Upper lobe of right lung (tissue), 1 donor: ENCODE measurements at regions not wholly inside any gene's neighbourhood (a gene's known extent, or its start where the extent isn't known, plus 50 kb on each side); places are given as distances from the start of the nearest gene placed in this dataset.
"Not testable (repeated sequence)": the region's sequence is repeated elsewhere in the genome, so short reads cannot be mapped to it uniquely, and the experiment has no call there.

Experiments used
- ATAC-seq: fragments of 200-7000 bp; cut with Tn5 transposase; one replicate; pipeline ENCODE4 v1.9.1; 2020; ENCODE audit warnings: mild to moderate bottlenecking, moderate library complexity
- DNase-seq: peaks from one replicate; pipeline ENCODE4 v3.0.0-alpha.2; 2020
- H3K27ac ChIP-seq: fragments of 200-600 bp; one replicate; pipeline ENCODE4 v1.8.0; 2022
- H3K27me3 ChIP-seq: fragments of 200-600 bp; one replicate; pipeline ENCODE4 v1.8.0; 2022; ENCODE audit warnings: mild to moderate bottlenecking
- H3K36me3 ChIP-seq: fragments of 200-600 bp; one replicate; pipeline ENCODE4 v1.8.0; 2022
- H3K4me1 ChIP-seq: fragments of 200-600 bp; one replicate; pipeline ENCODE4 v1.8.0; 2022
- H3K4me3 ChIP-seq: fragments of 200-600 bp; one replicate; pipeline ENCODE4 v1.8.0; 2022; ENCODE audit warnings: mild to moderate bottlenecking
- H3K9me3 ChIP-seq: fragments of 200-600 bp; one replicate; pipeline ENCODE4 v1.8.0; 2022
- intact Hi-C: fragments of 100-400 bp; cut with DNase I; formaldehyde crosslinking; loops from one replicate; pipeline ENCODE4 v1.11.0; 2022
- TF ChIP-seq, protein P1 (sequence below): fragments of 200-600 bp; IDR thresholded peaks from one replicate; pipeline ENCODE4 v1.8.0; 2022; ENCODE audit warnings: antibody characterized with exemption
- donor health status: DM: no; HTN: yes; CAD: no; lungs with severe emphysema.

DNA sequence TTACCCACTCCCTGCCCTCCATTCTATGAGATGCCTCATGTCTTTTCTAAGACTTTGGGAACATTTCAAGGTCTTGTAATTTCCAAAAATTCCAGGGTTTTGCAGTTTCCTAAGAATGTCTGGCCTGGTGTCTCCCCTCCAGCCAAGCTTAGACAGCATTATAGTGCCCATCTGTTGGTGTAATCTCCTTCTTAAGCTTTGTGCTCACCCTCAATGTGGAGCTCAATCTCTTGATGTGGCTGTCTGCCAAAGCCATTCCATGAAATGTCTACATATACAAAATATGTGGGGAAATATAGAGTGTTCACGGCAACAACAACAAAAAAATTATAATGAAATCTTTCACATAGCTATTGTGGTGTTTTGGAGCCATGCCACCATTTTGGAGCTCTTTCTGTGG, 558.4 kb downstream of the PIK3C3 start:
- H3K27me3 ChIP-seq: no peaks in the 10 kb centered on the region
- no peak for ATAC-seq
- intact Hi-C loops: no loop called here
- H3K9me3 ChIP-seq: no peaks in the 10 kb centered on the region
- H3K4me1 ChIP-seq: no peaks in the 10 kb centered on the region
- H3K4me3 ChIP-seq: no peak overlapping the region
- no peak for DNase-seq
- H3K27ac ChIP-seq: no peak overlapping the region
- H3K36me3 ChIP-seq: no peaks in the 10 kb centered on the region
- TF ChIP-seq, protein P1, sequence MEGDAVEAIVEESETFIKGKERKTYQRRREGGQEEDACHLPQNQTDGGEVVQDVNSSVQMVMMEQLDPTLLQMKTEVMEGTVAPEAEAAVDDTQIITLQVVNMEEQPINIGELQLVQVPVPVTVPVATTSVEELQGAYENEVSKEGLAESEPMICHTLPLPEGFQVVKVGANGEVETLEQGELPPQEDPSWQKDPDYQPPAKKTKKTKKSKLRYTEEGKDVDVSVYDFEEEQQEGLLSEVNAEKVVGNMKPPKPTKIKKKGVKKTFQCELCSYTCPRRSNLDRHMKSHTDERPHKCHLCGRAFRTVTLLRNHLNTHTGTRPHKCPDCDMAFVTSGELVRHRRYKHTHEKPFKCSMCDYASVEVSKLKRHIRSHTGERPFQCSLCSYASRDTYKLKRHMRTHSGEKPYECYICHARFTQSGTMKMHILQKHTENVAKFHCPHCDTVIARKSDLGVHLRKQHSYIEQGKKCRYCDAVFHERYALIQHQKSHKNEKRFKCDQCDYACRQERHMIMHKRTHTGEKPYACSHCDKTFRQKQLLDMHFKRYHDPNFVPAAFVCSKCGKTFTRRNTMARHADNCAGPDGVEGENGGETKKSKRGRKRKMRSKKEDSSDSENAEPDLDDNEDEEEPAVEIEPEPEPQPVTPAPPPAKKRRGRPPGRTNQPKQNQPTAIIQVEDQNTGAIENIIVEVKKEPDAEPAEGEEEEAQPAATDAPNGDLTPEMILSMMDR: no peak

GRCh38 chr18:42514512-42514911, 559.5 kb downstream of the PIK3C3 start:
- DNase-seq: no peak
- intact Hi-C loops: no loop called here
- no peaks in the 10 kb centered on the region for H3K9me3 ChIP-seq
- H3K4me3 ChIP-seq: no peak overlapping the region
- H3K27ac ChIP-seq: no peak overlapping the region
- no peaks in the 10 kb centered on the region for H3K27me3 ChIP-seq
- ATAC-seq: no peak
- no peaks in the 10 kb centered on the region for H3K36me3 ChIP-seq
- no peaks in the 10 kb centered on the region for H3K4me1 ChIP-seq
- TF ChIP-seq, protein P1: no peak

DNA sequence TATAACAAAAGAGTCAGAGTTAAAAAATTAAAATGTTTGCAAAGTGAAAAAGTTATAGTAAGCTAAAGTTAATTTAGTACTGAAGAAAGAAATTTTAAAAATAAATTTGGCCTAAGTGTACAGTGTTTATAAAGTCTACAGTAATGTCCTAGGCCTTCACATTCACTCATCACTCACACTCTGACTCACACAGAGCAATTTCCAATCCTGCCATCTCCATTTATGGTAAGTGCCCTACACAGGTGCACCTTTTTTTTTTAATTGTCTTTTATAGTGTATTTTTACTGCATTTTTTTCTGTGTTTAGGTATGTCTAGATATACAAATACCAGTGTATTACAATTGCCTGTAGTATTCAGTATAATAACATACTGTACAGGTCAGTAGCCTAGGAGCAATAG, 562.9 kb downstream of the PIK3C3 start:
- H3K36me3 ChIP-seq: no peaks in the 10 kb centered on the region
- H3K4me1 ChIP-seq: no peaks in the 10 kb centered on the region
- H3K27me3 ChIP-seq: no peaks in the 10 kb centered on the region
- intact Hi-C loops: no loop called here
- no peak overlapping the region for H3K4me3 ChIP-seq
- DNase-seq (no peak), ATAC-seq (no peak)
- TF ChIP-seq, protein P1: no peak
- no peaks in the 10 kb centered on the region for H3K9me3 ChIP-seq
- no peak overlapping the region for H3K27ac ChIP-seq

GRCh38 chr18:42518331-42518730, 563.3 kb downstream of the PIK3C3 start:
- H3K4me3 ChIP-seq, DNase-seq, H3K27me3 ChIP-seq, H3K27ac ChIP-seq, intact Hi-C loops, H3K4me1 ChIP-seq, ATAC-seq, H3K36me3 ChIP-seq, H3K9me3 ChIP-seq: not testable (repeated sequence)

DNA sequence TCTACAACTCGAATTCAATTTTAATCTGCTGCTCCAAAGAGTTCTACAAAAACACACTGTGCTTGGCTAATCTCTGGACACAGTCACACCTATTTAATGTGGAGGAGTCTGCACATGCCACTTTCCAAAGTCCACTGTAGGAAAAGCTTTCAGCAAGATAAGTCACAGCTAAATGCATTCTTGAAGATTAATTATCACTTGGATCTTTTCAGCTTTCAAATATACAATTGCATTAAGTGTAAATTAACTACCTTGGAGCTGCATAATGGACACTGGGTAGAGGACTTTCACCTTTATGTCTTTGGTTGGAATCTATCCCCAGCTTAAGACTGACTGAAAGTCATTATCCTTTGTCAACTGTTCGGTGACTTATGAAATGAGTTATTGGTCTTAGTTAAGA, 565.1 kb downstream of the PIK3C3 start:
- H3K4me3 ChIP-seq: no peak overlapping the region
- H3K36me3 ChIP-seq: no peaks in the 10 kb centered on the region
- no peaks in the 10 kb centered on the region for H3K27me3 ChIP-seq
- no peaks in the 10 kb centered on the region for H3K9me3 ChIP-seq
- no peaks in the 10 kb centered on the region for H3K4me1 ChIP-seq
- TF ChIP-seq, protein P1: no peak
- ATAC-seq: no peak
- DNase-seq: no peak
- no peak overlapping the region for H3K27ac ChIP-seq
- intact Hi-C loops: no loop called here

DNA sequence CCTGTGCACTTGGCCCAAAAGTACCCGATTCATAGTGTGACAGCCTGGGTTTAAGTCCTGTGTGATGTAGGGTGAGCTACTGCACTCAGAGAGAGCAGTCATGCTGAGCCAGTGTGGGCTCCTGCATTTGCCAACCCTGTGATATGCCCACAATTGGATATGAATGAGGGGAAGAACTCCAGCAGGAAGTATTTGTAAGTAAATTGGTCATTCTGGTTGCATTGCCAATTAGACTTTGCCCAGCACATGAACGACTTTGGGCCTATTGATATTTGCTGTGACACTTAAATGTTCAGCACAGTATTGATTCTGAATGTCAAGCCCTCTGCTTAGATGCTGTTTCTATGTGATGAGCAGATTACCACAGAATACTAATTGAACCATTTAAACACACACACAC, 570.9 kb downstream of the PIK3C3 start:
- Histone ChIP-seq H3K27me3 (no peaks in the 10 kb centered on the region), H3K4me3 (no peak overlapping the region), H3K36me3 (no peaks in the 10 kb centered on the region), H3K4me1 (no peaks in the 10 kb centered on the region), H3K9me3 (no peaks in the 10 kb centered on the region), H3K27ac (no peak overlapping the region)
- DNase-seq (no peak), ATAC-seq (no peak)
- TF ChIP-seq, protein P1: no peak
- intact Hi-C loops: no loop called here
